ENCODE measurements at regions not wholly inside any gene's neighbourhood (a gene's known extent, or its start where the extent isn't known, plus 50 kb on each side); places are given as distances from the start of the nearest gene placed in this dataset.

GRCh38 chr2:3098231-3098630 lies 279.4 kb downstream of the EIPR1 start:
- Histone ChIP-seq H3K27me3 (no peaks in the 10 kb centered on the region), H3K9me3 (no peaks in the 10 kb centered on the region), H3K36me3 (no peaks in the 10 kb centered on the region), H3K4me1 (no peaks in the 10 kb centered on the region), H3K4me3 (no peak overlapping the region), H3K27ac (no peak overlapping the region)
- intact Hi-C loops (cut with DNase I) = no loop called here
- ATAC-seq (no peak), DNase-seq (no peak)
- TF ChIP-seq CTCF (IDR thresholded peaks at IDR 0.05) = no peak

GRCh38 chr2:3097804-3098203 lies 279.8 kb downstream of the EIPR1 start:
- Histone ChIP-seq H3K4me1 (no peaks in the 10 kb centered on the region), H3K4me3 (no peak overlapping the region), H3K9me3 (no peaks in the 10 kb centered on the region), H3K36me3 (no peaks in the 10 kb centered on the region), H3K27me3 (no peaks in the 10 kb centered on the region), H3K27ac (no peak overlapping the region)
- ATAC-seq (no peak), DNase-seq (peak; percentile 41)
- intact Hi-C loops (cut with DNase I) = no loop called here
- no peak for TF ChIP-seq CTCF (IDR thresholded peaks at IDR 0.05)

GRCh38 chr2:3094999-3095958 lies 282.3 kb downstream of the EIPR1 start:
- no peaks in the 10 kb centered on the region for H3K27me3 ChIP-seq
- H3K4me3 ChIP-seq = no peak overlapping the region
- TF ChIP-seq CTCF (IDR thresholded peaks at IDR 0.05) = no peak
- DNase-seq (peak; percentile 38), ATAC-seq (no peak)
- intact Hi-C loops (cut with DNase I) = no loop called here
- H3K9me3 ChIP-seq = no peaks in the 10 kb centered on the region
- no peaks in the 10 kb centered on the region for H3K4me1 ChIP-seq
- no peak overlapping the region for H3K27ac ChIP-seq
- H3K36me3 ChIP-seq = no peaks in the 10 kb centered on the region

- Histone ChIP-seq H3K27me3 (no peaks in the 10 kb centered on the region), H3K4me3 (no peak overlapping the region), H3K4me1 (no peaks in the 10 kb centered on the region), H3K9me3 (peaks cover 5% of the 10 kb centered on the region), H3K27ac (no peak overlapping the region), H3K36me3 (no peaks in the 10 kb centered on the region)
- ATAC-seq (no peak), DNase-seq (no peak)
- no peak for TF ChIP-seq CTCF (IDR thresholded peaks at IDR 0.05)
- intact Hi-C loops (cut with DNase I) = no loop called here
Observed at GRCh38 chr2:3094318-3094717, 283.3 kb downstream of the EIPR1 start.

- Histone ChIP-seq H3K27ac (no peak overlapping the region), H3K27me3 (no peaks in the 10 kb centered on the region), H3K36me3 (no peaks in the 10 kb centered on the region), H3K9me3 (peaks cover 15% of the 10 kb centered on the region), H3K4me3 (no peak overlapping the region), H3K4me1 (no peaks in the 10 kb centered on the region)
- intact Hi-C loops (cut with DNase I) = no loop called here
- DNase-seq = no peak
- no peak for ATAC-seq
- TF ChIP-seq CTCF (IDR thresholded peaks at IDR 0.05) = no peak
Observed at GRCh38 chr2:3091696-3092095, 285.9 kb downstream of the EIPR1 start.

Measured in upper lobe of right lung (tissue), 1 donor.